GM21619 (cell line): ENCODE measurements at regions not wholly inside any gene's neighbourhood (a gene's known extent, or its start where the extent isn't known, plus 50 kb on each side); places are given as distances from the start of the nearest gene placed in this dataset.
"Not testable (repeated sequence)": the region's sequence is repeated elsewhere in the genome, so short reads cannot be mapped to it uniquely, and the experiment has no call there.

Experiments
- ATAC-seq: cut with Tn5 transposase; IDR thresholded peaks from one replicate; pipeline ENCODE4 v1.9.1; 2021; ENCODE audit not compliant: unreplicated experiment

GRCh38 chr15:88965097-88965496 is 51.9 kb upstream of the MFGE8 start:
- not testable (repeated sequence) for ATAC-seq

GRCh38 chr15:88970232-88970631 is 57.1 kb upstream of the MFGE8 start:
- ATAC-seq = no peak

GRCh38 chr15:88974392-88974791 is 61.2 kb upstream of the MFGE8 start:
- ATAC-seq = no peak

GRCh38 chr15:88975891-88976290 is 62.7 kb upstream of the MFGE8 start:
- no peak for ATAC-seq

- ATAC-seq = no peak
Observed at GRCh38 chr15:88976656-88977055, 63.5 kb upstream of the MFGE8 start.

- no peak for ATAC-seq
Observed at GRCh38 chr15:88979674-88980073, 66.5 kb upstream of the MFGE8 start.

GRCh38 chr15:88980498-88980897 is 67.3 kb upstream of the MFGE8 start:
- ATAC-seq = no peak

- ATAC-seq = no peak
Observed at GRCh38 chr15:88981244-88982215, 68.4 kb upstream of the MFGE8 start.

GRCh38 chr15:88982304-88982945 is 69.2 kb upstream of the MFGE8 start:
- peak; percentile 97 for ATAC-seq

- ATAC-seq = no peak
Observed at GRCh38 chr15:88982946-88983342, 69.8 kb upstream of the MFGE8 start.

- no peak for ATAC-seq
Observed at GRCh38 chr15:88983861-88984429, 70.8 kb upstream of the MFGE8 start.

- ATAC-seq = no peak
Observed at GRCh38 chr15:88985547-88986393, 72.6 kb upstream of the MFGE8 start.

- no peak for ATAC-seq
Observed at GRCh38 chr15:88986949-88987590, 73.9 kb upstream of the MFGE8 start.

GRCh38 chr15:88987591-88987933 is 74.4 kb upstream of the MFGE8 start:
- ATAC-seq = no peak

GRCh38 chr15:88987934-88988671 is 74.9 kb upstream of the MFGE8 start:
- ATAC-seq = no peak

- no peak for ATAC-seq
Observed at GRCh38 chr15:88989578-88989977, 76.4 kb upstream of the MFGE8 start.

GRCh38 chr15:88990185-88990679 is 77.1 kb upstream of the MFGE8 start:
- ATAC-seq = no peak

- ATAC-seq = no peak
Observed at GRCh38 chr15:88992216-88992615, 79.0 kb upstream of the MFGE8 start.

GRCh38 chr15:88992912-88993376 is 79.8 kb upstream of the MFGE8 start:
- no peak for ATAC-seq

GRCh38 chr15:88993662-88994061 is 80.5 kb upstream of the MFGE8 start:
- no peak for ATAC-seq
